OCI-LY7 (cell line): ENCODE measurements at regions not wholly inside any gene's neighbourhood (a gene's known extent, or its start where the extent isn't known, plus 50 kb on each side); places are given as distances from the start of the nearest gene placed in this dataset.
A peak's percentile ranks its signal among the peaks of the same experiment; 100 is the strongest.

Source experiments
- EZH2phosphoT487 ChIP-seq: fragments of 200-600 bp; sonication (generic); IDR thresholded peaks from 2 replicates; pipeline ENCODE4 v1.6.1; 2018; ENCODE audit warnings: low read depth, borderline replicate concordance, mild to moderate bottlenecking, mixed run types, antibody characterized with exemption, low read length, moderate library complexity, mixed read lengths
- TF ChIP-seq, protein P1 (sequence below): fragments of 200-600 bp; sonication (generic); conservative IDR thresholded peaks from 2 replicates; pipeline ENCODE4 v1.5.1; 2014; ENCODE audit warnings: mild to moderate bottlenecking, antibody characterized with exemption, low read length, moderate library complexity, mixed read lengths

DNA sequence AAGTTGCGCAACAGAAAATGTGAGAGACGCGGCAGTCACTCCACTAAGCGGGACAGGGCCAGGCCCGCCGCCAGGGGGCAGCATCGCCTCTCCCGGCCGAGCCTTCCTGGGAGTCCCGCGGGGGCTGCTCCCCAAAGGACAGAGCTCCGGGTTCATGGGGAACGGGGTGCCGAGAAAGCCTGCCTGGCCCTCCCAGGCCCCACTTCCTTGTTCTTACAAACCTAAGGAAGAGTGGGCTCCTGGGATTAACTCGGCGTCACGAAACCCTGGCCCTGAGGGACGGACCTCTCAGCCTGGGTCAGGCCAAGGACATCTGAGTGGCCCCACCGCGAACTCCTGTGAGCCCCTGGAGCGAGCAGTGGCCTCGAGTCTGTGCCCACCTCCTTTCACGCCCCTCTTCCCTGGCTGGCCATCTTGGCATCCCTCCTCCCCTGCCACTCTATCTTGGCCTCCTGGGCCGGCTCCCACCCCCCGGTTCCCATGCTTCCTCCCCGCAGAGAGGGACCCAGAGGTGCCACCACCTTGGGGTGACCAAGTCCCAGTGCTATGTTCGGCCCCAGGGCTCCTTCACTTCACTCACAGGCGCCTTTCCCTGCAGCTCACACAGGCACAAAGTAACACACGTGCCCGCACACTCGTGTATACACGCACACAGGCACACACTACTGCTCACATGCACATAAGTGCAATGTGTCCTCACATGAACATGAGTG is 99.9 kb upstream of the FGF3 start:
- TF ChIP-seq, protein P1, sequence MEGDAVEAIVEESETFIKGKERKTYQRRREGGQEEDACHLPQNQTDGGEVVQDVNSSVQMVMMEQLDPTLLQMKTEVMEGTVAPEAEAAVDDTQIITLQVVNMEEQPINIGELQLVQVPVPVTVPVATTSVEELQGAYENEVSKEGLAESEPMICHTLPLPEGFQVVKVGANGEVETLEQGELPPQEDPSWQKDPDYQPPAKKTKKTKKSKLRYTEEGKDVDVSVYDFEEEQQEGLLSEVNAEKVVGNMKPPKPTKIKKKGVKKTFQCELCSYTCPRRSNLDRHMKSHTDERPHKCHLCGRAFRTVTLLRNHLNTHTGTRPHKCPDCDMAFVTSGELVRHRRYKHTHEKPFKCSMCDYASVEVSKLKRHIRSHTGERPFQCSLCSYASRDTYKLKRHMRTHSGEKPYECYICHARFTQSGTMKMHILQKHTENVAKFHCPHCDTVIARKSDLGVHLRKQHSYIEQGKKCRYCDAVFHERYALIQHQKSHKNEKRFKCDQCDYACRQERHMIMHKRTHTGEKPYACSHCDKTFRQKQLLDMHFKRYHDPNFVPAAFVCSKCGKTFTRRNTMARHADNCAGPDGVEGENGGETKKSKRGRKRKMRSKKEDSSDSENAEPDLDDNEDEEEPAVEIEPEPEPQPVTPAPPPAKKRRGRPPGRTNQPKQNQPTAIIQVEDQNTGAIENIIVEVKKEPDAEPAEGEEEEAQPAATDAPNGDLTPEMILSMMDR: peak; percentile 88
- no peak for TF ChIP-seq EZH2phosphoT487
